Tibial nerve (tissue), 4 donors: ENCODE measurements at regions not wholly inside any gene's neighbourhood (a gene's known extent, or its start where the extent isn't known, plus 50 kb on each side); places are given as distances from the start of the nearest gene placed in this dataset.

Experiments used
- EP300 ChIP-seq, 2 donors: sonication (generic); formaldehyde crosslinking; IDR thresholded peaks; one replicate each; pipeline ENCODE4 v1.6.1; 2017; ENCODE audit warnings: antibody characterized with exemption in 2 of 2, mild to moderate bottlenecking in 1 of 2
- TF ChIP-seq, protein P1 (sequence below), 5 experiments: fragments of 200-600 bp in 3 of 5; fragments of 450-650 bp in 2 of 5; sonication (generic) in 3 of 5; IDR thresholded peaks; one replicate each; pipeline ENCODE4 v1.5.1; 2016 to 2019; ENCODE audit warnings: antibody characterized with exemption in 5 of 5, mild to moderate bottlenecking in 3 of 5, moderate library complexity in 2 of 5

DNA sequence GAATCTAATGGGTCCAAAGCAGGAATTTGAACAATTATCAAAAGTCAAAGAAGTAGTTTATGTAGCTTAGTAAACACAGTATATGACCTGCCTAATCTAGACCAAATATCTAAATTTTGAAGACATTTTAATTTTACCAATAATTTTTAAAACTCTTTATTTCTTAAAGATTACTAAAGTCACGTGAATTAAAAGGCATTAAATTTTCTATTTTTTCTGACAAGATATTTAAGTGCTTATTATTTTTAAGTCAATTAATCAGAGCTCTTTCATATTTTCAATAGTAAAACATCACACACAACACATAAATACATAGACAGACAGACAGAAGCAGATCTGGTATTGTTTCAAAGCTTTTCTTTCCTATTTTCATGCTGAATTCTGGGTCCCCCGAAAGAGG lies 89.5 kb downstream of the ZNF467 start:
- TF ChIP-seq, protein P1, sequence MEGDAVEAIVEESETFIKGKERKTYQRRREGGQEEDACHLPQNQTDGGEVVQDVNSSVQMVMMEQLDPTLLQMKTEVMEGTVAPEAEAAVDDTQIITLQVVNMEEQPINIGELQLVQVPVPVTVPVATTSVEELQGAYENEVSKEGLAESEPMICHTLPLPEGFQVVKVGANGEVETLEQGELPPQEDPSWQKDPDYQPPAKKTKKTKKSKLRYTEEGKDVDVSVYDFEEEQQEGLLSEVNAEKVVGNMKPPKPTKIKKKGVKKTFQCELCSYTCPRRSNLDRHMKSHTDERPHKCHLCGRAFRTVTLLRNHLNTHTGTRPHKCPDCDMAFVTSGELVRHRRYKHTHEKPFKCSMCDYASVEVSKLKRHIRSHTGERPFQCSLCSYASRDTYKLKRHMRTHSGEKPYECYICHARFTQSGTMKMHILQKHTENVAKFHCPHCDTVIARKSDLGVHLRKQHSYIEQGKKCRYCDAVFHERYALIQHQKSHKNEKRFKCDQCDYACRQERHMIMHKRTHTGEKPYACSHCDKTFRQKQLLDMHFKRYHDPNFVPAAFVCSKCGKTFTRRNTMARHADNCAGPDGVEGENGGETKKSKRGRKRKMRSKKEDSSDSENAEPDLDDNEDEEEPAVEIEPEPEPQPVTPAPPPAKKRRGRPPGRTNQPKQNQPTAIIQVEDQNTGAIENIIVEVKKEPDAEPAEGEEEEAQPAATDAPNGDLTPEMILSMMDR (IDR thresholded peaks at IDR 0.05) = no peak
- TF ChIP-seq EP300 (IDR thresholded peaks at IDR 0.05) = no peak
